VCaP (cell line): ENCODE measurements at regions not wholly inside any gene's neighbourhood (a gene's known extent, or its start where the extent isn't known, plus 50 kb on each side); places are given as distances from the start of the nearest gene placed in this dataset.

ENCODE experiments used
- H3K27ac ChIP-seq: fragments of 450-650 bp; 2 replicates; pipeline ENCODE4 v1.5.1; 2017
- TF ChIP-seq, protein P1 (sequence below): fragments of 450-650 bp; conservative IDR thresholded peaks from 2 replicates; pipeline ENCODE4 v1.5.1; 2017; ENCODE audit warnings: mild to moderate bottlenecking, moderate library complexity

DNA sequence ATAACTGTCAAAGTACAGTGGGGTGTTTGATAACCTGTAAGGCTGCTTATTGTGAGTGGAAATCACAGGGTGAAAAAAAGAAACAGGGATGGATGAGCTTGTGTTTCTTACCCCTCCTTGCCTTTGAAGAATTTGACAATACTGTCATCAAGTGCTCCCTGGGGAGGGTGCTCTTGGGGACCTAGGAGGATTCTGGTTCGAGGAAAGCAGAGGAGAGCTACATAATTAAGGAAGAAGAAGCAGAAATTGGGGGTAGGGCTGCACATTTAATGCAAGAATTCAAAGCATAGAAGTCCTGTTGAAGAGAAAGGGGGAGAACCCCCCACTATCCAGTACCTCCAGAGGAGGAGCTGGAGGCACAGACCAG is 208.1 kb upstream of the PHYHIPL start:
- TF ChIP-seq, protein P1, sequence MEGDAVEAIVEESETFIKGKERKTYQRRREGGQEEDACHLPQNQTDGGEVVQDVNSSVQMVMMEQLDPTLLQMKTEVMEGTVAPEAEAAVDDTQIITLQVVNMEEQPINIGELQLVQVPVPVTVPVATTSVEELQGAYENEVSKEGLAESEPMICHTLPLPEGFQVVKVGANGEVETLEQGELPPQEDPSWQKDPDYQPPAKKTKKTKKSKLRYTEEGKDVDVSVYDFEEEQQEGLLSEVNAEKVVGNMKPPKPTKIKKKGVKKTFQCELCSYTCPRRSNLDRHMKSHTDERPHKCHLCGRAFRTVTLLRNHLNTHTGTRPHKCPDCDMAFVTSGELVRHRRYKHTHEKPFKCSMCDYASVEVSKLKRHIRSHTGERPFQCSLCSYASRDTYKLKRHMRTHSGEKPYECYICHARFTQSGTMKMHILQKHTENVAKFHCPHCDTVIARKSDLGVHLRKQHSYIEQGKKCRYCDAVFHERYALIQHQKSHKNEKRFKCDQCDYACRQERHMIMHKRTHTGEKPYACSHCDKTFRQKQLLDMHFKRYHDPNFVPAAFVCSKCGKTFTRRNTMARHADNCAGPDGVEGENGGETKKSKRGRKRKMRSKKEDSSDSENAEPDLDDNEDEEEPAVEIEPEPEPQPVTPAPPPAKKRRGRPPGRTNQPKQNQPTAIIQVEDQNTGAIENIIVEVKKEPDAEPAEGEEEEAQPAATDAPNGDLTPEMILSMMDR, result no peak
- no peak overlapping the region for H3K27ac ChIP-seq

DNA sequence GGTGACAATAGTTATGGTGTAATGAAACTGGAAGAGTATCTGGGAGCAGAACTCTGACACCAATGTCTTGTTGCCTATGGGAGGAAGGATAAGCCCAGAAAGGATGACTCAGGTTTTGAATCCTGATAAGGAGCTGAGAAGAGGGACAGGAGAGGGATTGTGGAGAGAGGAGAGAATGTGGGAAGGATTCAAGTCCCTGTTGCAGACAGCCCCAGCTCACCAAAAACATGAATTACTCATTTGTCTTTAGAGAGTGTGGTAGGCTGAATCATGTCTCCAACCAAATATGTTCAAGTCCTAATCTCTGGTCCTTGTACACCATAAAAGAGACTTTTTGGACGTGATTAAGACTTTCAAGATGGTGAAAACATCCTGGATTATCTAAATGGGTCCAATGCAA is 206.9 kb upstream of the PHYHIPL start:
- TF ChIP-seq, protein P1, result no peak
- no peak overlapping the region for H3K27ac ChIP-seq

DNA sequence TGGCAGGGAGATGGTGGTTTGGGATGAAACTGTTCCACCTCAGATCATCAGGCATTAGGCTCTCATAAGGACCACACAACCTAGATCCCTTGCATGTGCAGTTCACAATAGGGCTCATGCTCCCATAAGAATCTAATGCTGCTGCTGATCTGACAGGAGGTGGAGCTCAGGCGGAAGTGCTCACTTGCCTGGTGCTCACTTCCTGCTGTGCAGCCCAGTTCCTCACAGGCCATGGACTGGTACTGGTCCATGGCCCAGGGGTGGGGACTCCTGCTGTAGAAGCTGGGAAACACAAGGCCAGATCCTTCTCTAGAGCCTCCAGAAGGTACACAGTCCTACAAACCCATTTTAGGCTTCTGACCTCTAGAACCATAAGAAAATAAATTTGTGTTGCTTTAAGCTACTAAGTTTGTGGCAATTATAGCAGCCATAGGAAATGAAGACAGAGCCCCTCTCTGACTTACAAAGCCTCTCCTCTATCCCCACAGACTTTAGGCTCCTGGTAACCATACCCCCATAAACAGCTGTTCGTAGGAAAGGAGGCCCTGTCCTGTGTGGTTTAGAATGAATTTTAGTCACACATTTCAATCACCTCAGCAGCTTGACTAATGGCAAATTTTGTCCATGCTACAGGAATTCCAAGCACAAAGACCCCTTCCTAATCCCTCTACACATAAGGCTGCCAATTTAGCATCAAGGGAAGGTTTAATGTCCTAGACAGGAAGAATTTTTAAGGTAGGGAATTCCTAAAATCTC is 206.1 kb upstream of the PHYHIPL start:
- TF ChIP-seq, protein P1, result no peak
- no peak overlapping the region for H3K27ac ChIP-seq

DNA sequence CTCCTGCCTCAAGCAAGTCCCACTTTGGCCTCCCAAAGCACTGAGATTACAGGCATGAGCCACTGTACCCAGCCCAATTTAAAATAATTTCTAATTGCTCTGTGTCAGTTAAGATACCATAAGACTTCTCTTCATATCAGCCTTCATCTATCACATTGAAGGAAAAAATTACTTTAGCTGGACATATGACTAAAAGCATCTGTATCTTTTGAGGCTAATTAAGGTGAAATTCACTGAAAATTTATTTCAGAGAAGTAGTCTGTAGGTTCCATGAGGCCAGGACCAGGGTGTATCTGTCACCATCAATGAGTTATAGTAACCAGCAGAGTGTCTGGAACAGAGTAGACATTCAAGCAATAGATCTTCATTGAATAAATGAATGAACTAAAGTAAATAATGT is 205.2 kb upstream of the PHYHIPL start:
- TF ChIP-seq, protein P1, result no peak
- H3K27ac ChIP-seq, result no peak overlapping the region

DNA sequence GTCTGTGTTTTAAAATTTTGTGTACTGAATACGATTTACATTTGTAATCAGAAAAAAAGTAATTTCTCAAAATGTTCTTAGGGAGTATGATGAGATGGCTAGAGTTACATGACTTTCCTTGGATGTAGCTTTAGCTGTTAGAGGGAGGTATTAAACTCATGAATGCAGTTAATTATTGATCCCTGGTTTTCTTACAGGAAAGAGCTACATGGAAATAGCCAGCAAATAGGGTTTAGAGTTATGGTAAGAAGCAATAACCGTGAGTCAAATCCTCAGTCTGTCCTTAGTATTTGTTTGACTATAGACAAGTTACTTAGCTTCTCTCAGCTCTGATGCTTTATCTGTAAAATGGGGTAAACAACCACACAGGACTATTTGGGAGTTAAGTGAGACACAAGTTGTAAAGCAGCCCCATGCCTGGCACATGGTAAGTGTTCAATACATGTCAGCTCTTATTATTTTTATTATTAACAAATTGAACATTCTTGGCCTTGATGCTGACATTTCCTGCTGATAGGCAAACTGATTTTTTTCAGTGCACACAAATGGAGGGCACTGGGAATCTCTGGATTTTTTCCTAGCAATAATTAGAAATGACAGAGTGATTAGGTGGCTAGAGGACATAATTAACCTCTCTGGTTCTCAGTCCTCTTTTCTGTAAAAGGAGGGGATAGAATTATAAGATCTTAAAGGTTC is 204.5 kb upstream of the PHYHIPL start:
- H3K27ac ChIP-seq, result no peak overlapping the region
- TF ChIP-seq, protein P1, result no peak

DNA sequence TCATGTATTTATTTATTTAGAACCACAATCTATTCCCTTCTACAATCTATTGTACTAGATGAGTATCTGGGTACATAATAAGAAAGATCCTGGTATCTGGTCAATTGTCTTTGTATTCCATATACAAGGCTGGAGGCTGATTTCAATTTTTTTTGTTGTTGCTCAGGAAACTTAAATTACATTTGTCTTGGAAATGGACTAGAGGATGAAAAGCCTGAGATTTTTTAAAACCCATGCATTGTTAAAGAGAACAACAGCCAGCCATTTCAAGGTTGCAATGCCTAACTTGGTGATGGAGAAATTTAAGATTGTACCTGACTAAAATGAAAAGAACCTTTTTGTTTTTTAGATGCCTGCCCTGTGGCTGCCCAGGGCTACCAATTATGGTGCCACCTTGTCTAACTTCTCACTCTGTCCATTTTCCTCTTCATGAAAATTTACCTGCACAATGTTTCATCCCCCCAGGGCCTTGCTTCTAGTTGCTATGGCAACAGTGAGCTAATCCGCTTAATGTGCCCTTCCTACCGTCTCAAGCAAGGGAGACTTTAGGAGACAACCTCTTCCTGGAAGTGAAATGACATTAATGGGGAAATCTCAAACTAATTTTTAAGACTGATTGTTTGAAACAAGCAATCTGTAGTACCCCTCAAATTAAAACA is 203.7 kb upstream of the PHYHIPL start:
- H3K27ac ChIP-seq, result no peak overlapping the region

DNA sequence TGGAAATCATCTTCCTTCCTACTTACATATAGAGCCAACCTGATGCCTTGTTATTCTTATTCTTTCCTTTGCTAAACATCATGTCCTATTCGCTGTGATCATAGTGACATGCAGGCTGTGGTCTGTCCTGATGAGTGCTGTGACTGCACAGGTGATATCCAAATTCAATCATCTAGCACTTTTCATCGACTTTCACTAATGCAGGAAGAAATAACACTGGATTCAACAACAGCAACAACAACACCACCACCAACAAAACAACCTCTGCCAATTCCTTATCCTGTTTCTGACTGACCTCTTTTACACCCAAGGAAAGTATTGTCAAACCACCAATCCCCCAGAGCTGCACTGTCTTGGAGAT is 203.2 kb upstream of the PHYHIPL start:
- H3K27ac ChIP-seq, result no peak overlapping the region
- TF ChIP-seq, protein P1, result no peak

More for the DNA sequence above, 203.7 kb upstream of the PHYHIPL start:
- TF ChIP-seq, protein P1, result no peak
